ENCODE measurements at regions not wholly inside any gene's neighbourhood (a gene's known extent, or its start where the extent isn't known, plus 50 kb on each side); places are given as distances from the start of the nearest gene placed in this dataset.

DNA sequence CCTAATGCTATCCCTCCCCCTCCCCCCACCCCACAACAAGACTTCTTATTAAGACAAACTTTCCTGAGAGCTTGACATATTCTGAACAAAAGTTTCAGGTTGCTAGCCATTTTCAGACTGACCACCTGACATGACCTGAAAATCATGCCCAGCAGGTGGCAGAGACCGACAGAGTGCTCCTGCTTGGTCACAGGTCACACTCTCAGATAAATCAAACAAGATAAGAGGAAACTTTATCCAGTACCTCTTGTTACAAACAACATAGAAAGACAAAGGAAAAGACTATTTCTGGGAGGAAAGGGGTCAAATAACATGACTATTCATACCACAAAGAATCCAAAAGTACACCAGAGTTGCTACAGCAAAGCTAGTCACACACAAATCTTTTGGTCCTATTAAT, 107.4 kb downstream of the TMEM200C start:
- Histone ChIP-seq H3K4me3 (no peak overlapping the region), H3K9me3 (no peaks in the 10 kb centered on the region), H3K36me3 (ENCODE audit: low read depth) (no peaks in the 10 kb centered on the region), H3K4me1 (ENCODE audit: low read depth) (no peaks in the 10 kb centered on the region)
- TF ChIP-seq, protein P1, sequence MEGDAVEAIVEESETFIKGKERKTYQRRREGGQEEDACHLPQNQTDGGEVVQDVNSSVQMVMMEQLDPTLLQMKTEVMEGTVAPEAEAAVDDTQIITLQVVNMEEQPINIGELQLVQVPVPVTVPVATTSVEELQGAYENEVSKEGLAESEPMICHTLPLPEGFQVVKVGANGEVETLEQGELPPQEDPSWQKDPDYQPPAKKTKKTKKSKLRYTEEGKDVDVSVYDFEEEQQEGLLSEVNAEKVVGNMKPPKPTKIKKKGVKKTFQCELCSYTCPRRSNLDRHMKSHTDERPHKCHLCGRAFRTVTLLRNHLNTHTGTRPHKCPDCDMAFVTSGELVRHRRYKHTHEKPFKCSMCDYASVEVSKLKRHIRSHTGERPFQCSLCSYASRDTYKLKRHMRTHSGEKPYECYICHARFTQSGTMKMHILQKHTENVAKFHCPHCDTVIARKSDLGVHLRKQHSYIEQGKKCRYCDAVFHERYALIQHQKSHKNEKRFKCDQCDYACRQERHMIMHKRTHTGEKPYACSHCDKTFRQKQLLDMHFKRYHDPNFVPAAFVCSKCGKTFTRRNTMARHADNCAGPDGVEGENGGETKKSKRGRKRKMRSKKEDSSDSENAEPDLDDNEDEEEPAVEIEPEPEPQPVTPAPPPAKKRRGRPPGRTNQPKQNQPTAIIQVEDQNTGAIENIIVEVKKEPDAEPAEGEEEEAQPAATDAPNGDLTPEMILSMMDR (IDR thresholded peaks at IDR 0.05), result no peak
- intact Hi-C loops (cut with DNase I, micrococcal nuclease), result no loop called here
- no peak for DNase-seq
- ATAC-seq, result no peak

DNA sequence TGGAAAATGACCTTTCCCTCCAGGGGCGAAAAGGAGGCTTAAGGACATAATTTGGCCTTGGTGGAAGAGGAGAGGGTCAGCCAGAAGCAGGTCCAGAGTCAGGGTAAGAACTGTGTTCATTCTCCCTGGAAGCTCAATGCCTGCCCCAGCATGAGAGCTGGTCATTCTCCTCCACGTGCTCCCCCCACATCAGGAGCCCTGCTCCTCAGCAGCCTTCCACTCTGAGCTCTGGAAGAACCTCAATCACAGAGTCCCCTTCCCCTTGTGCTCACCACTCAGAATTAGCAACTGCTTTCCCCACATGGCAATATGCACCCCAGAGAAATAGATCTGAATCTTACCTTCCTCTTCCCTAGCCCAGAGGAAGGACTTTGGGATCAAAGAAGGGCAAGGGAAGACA, 115.4 kb downstream of the TMEM200C start:
- TF ChIP-seq, protein P1 (IDR thresholded peaks at IDR 0.05), result no peak
- Histone ChIP-seq H3K4me3 (no peak overlapping the region), H3K36me3 (ENCODE audit: low read depth) (no peaks in the 10 kb centered on the region), H3K9me3 (no peaks in the 10 kb centered on the region), H3K4me1 (ENCODE audit: low read depth) (no peaks in the 10 kb centered on the region)
- ATAC-seq, result no peak
- intact Hi-C loops (cut with DNase I, micrococcal nuclease), result no loop called here
- no peak for DNase-seq

DNA sequence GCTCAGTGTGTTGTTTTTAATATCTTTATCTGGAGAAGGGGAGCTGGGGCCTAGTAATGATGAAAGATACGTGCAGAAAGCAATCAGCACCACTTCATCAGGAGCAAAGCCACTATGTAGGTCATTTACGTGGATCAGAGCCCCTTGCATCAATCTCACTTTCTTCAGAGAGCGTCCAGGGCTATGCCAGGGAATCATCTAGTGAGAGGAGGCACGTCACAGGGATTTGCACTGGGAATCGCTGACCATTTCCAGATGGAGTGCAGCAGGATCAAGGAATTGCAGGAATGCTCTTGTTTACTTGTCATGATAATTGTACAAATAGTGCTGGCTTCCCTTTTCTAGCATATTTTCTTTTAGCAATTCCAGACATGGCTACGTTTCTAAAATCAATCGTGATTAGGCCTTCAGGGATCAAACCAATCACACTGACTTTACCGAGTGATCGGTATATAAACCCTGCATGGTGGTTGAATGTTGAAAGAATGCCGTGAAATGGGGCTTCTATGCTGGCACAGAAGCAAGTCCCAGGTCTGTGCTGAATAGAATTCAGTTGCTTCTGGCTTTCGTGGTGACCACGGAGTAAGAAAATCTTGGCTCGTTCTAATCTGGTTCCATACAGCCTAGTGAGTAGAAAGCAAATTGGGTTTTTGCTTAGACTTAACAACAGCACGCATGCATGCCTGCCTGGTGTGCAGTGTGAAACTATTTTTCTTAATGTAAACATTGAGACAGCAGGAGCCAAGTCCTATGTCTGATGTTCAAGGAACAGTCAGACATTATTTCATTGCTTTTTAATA, 122.8 kb downstream of the TMEM200C start:
- intact Hi-C loops (cut with DNase I, micrococcal nuclease), result no loop called here
- H3K36me3 ChIP-seq (ENCODE audit: low read depth), result no peaks in the 10 kb centered on the region
- H3K9me3 ChIP-seq, result no peaks in the 10 kb centered on the region
- TF ChIP-seq, protein P1 (IDR thresholded peaks at IDR 0.05), result no peak
- H3K4me3 ChIP-seq, result no peak overlapping the region
- ATAC-seq (no peak), DNase-seq (no peak)
- no peaks in the 10 kb centered on the region for H3K4me1 ChIP-seq (ENCODE audit: low read depth)

DNA sequence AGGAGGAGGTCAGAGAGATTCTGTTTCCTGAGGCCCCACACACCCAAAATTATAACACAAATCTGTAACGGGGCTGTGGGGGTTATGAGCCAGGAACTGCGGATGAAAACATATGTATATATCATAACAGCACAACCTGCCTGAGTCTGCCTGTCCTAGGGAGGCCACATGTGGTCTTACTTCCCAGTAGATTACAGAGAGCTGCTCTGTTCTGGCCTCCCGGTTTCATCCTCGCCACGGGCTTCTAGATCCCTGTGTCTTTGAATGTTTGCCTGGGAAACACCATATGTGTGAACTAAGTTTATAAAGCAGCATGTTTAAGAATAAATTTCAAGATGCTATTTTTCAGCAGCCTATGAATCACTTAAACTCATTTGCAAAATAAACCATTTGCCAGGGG, 124.0 kb downstream of the TMEM200C start:
- no peak for DNase-seq
- intact Hi-C loops (cut with DNase I, micrococcal nuclease), result no loop called here
- no peaks in the 10 kb centered on the region for H3K36me3 ChIP-seq (ENCODE audit: low read depth)
- no peak overlapping the region for H3K4me3 ChIP-seq
- TF ChIP-seq, protein P1 (IDR thresholded peaks at IDR 0.05), result no peak
- no peaks in the 10 kb centered on the region for H3K9me3 ChIP-seq
- no peaks in the 10 kb centered on the region for H3K4me1 ChIP-seq (ENCODE audit: low read depth)
- no peak for ATAC-seq

DNA sequence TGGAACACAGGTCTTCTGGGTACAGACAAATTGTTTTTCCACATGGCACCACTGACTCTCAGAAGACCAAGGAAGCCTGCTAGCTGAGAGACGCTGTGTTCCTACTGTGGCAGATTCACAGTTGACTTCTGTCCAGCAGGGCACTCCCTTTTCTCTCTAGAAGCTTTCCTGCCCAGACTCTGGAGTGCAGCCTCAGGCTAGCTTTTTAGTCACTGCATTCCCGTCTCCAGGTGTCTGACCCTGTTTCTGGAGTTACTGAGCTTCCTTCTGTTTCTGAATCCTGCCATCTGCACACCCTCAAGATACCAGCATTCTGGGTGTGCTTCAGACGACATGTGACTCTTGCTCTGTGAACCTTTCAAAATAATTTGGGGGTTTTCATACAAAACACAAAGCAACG, 125.1 kb downstream of the TMEM200C start:
- no peak overlapping the region for H3K4me3 ChIP-seq
- H3K9me3 ChIP-seq, result no peaks in the 10 kb centered on the region
- intact Hi-C loops (cut with DNase I, micrococcal nuclease), result no loop called here
- no peaks in the 10 kb centered on the region for H3K36me3 ChIP-seq (ENCODE audit: low read depth)
- H3K4me1 ChIP-seq (ENCODE audit: low read depth), result no peaks in the 10 kb centered on the region
- ATAC-seq (no peak), DNase-seq (no peak)
- TF ChIP-seq, protein P1 (IDR thresholded peaks at IDR 0.05), result no peak
